GM19468 (cell line): ENCODE measurements at regions not wholly inside any gene's neighbourhood (a gene's known extent, or its start where the extent isn't known, plus 50 kb on each side); places are given as distances from the start of the nearest gene placed in this dataset.

Source experiments
- ATAC-seq: cut with Tn5 transposase; IDR thresholded peaks from one replicate; pipeline ENCODE4 v1.9.1; 2021; ENCODE audit warnings: mild to moderate bottlenecking, moderate library complexity, moderate number of reproducible peaks; ENCODE audit not compliant: unreplicated experiment; ENCODE audit errors: extremely low read depth

DNA sequence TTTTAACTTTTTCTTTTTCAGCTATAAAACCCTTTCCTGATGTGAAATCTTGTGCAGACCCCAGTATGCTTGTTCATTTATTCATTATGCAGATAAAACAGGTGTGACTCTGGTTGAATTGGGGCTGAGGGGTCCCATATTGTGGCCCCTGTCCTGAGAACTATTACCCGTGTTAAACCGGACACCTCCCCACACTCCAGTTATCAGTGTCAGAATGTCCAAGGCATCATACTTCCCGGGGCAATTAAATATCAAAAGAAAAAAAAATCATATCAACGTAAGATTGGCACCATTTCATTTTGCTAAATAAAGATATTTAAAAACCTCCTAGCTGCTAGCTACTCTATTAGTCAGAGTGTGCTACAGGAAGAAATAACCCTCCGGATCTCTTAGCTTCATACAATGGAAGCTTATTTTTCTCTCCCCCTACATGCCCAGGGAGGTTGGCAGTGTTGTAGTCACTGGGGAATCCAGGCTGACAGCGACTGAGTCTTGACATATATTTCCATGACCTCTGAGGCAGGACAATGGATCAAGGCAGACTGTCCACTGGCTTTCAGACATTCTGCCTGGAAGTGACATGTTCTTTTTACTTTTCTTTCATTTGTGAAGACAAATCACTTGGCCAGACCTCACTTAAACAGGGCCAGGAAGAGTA, 170.0 kb downstream of the SEC61B start:
- no peak for ATAC-seq

DNA sequence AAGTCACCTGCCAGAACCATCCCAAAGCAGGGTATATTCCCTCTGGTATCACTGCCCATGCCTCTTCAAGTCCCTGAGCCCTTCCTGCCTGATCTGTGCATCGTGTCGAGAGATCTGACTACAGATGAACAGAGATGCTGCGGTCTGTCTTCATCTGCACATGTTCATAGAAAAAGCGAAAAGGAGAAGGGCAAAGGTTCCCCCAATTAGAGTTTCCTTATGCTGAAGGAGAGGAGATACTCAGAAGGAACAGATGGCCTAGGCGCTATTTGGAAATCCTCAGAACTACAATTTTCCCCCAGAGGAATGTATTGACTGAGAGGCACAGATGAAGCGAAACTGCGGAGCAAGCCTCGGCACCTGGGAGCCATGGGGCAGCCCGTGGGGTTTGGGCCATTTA, 170.9 kb downstream of the SEC61B start:
- ATAC-seq = no peak

- ATAC-seq = no peak
Observed at GRCh38 chr9:99393993-99394392, 171.9 kb downstream of the SEC61B start.

- no peak for ATAC-seq
Observed at GRCh38 chr9:99398241-99398640, 176.2 kb downstream of the SEC61B start.

- no peak for ATAC-seq
Observed at GRCh38 chr9:99399474-99399873, 177.4 kb downstream of the SEC61B start.

- ATAC-seq = no peak
Observed at GRCh38 chr9:99400184-99400731, 178.2 kb downstream of the SEC61B start.

GRCh38 chr9:99401680-99402504, 179.8 kb downstream of the SEC61B start:
- no peak for ATAC-seq

DNA sequence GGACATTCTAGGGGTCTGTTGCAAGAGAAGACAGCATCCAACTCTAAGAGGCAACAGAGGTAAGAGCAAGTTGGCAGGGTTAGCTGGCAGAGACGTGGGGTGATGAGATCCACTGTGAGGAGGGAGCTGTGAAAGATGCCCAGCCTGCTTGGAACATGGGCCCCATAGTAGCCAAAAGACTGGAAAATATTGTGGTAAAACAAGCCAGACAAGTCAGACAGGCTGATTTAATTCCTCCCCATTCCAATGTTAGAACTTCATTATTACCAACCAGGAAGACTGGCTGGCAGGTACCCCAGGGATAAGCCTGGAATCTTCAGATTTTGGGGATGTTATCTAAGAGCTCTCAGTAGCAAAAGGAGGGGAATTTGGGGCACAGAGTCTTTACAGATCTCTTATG, 181.3 kb downstream of the SEC61B start:
- no peak for ATAC-seq

GRCh38 chr9:99405359-99405758, 183.3 kb downstream of the SEC61B start:
- no peak for ATAC-seq

GRCh38 chr9:99406939-99407338, 184.9 kb downstream of the SEC61B start:
- ATAC-seq = no peak

DNA sequence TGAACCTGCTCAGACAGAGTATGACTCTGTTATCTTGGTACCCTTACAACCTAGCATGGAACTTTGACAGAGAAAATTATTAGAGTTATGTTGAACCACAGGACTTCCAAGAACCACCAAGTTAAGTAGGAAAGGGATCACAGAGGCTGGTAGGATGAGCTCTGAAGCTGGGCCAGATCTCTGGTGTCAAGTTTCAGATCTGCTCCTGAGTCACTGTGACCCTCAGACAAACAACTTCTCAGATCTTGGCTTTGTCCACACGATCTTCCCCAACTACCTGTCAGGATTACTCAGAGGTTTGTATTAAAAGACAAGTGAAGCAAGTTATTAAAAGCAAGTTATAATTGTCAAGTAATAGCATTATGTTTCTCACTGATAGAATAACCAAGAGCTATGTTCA, 189.0 kb downstream of the SEC61B start:
- no peak for ATAC-seq

- no peak for ATAC-seq
Observed at GRCh38 chr9:99411479-99412115, 189.5 kb downstream of the SEC61B start.

GRCh38 chr9:99412606-99413005, 190.5 kb downstream of the SEC61B start:
- ATAC-seq = no peak

DNA sequence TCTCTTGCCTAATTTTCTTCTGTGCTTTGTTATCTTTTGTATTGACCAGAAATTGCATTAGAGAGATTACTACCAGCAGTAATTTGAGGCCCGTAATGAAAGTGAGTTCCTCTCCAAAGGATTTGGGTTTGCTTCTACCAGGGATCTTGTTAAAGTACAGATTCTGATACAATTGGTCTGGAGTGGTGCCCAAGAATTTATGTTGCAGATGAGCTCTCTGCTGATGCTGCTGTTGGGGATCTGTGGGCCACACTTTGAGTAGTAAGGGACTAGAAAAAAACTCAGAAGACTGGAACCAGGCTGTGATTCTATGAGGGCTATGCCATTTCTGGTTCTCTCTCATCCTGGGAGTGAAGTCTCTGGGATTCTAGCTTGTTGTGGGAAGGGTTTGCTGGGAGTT, 192.2 kb downstream of the SEC61B start:
- no peak for ATAC-seq

DNA sequence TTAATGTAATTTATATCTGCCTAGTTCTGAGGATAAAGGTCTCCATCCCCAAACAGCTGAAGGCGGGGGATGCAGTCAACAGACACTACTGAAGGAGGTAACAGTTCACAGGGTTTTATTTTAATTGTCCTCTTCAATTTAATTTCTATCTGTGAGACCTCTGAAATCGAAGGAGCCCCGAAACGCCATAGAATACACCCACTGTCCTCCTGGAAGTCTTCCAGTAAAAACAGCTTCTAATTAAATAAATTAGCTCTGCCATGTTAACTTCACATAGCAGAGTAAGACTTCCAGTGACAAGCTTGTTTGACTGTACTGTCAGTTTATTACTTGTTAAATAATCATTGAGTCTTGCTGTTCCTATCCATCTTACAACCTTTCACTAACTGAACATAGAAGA, 193.5 kb downstream of the SEC61B start:
- ATAC-seq = no peak

- no peak for ATAC-seq
Observed at GRCh38 chr9:99416007-99416406, 193.9 kb downstream of the SEC61B start.

DNA sequence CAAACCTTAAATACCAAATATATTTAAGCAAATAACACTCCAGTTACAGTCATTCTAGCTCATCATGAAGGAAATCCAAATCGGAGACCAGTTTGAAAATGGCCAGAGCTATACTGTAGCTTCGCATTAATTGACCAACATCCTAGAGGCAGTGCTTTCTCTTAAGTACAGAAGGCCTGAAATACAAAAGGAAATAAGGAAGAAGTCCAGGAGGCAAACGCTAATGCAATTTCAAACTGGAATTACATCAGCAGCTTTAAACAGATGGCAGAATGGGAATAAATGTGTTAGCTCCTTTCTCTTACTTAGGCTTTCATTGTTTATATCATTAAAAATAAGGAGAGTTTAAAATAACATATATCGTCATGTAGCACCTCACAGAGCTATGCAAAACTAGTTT, 197.0 kb downstream of the SEC61B start:
- no peak for ATAC-seq

DNA sequence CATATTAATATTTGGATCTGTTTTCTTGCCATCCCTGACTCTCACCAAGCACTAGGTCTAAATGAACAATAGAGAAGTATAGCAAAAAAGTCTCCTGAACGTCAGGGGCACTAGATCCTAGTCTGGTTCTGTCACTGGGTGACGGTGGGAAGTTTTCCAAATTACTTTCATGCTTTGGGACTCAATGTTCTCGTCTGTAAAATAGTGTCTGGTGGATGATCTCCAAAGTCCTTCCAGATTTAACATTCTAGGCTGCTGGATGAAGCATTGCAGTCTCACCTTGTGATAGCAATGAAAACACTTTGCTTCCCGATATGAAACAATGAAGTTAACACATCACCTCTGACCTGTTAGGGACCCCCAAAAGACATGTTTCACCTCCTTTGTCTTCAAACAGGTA, 199.3 kb downstream of the SEC61B start:
- no peak for ATAC-seq

- no peak for ATAC-seq
Observed at GRCh38 chr9:99425124-99425523, 203.0 kb downstream of the SEC61B start.

DNA sequence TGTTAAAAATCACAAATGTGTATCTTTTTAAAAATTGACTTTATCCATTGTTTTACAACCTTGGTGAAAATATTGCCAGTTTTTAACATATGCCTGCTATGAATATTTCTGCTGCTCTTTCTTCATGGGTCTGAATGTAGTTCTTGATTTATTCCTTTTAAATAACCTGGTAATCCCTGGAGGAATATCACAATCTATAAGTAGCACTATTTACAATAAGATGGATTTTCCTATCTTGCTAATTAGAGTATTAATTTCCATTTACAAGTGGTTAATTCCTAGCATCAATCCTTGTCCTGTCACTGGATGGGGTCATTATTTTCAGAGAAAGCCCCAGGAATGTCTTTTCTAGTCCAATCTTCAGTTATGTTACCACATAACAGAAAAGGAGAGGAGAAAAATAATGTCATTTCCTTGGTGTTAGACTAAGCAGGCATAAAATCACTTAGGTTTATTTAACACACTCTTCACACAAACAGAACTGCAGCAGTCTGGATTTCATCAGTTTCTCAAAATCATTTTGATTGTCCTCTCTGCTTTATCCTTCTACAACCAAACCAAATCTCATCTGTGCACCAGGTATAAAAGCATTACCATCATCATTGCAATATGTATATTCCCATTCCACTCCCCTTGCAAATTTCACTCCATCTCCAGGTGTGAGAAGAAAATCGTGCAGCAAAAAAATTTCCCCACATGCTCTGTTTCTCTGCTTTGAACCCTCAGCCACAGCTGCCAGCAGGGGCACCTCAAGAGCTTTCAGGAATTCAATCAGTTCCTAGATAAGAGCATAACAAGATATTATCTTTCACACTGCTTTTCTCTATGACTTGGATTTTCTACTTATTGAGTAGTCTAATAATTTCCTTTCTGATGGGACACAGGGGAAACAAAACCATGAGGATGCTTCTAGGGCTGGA, 204.1 kb downstream of the SEC61B start:
- no peak for ATAC-seq
